GM21786 (cell line): ENCODE measurements at regions not wholly inside any gene's neighbourhood (a gene's known extent, or its start where the extent isn't known, plus 50 kb on each side); places are given as distances from the start of the nearest gene placed in this dataset.
"Not testable (repeated sequence)": the region's sequence is repeated elsewhere in the genome, so short reads cannot be mapped to it uniquely, and the experiment has no call there.

Experiments used
- ATAC-seq: cut with Tn5 transposase; IDR thresholded peaks from one replicate; pipeline ENCODE4 v1.9.1; 2021; ENCODE audit not compliant: unreplicated experiment

- no peak for ATAC-seq
These were observed 439.0 kb upstream of the ADAMTS9 start for GRCh38 chr3:65126527-65127410.

- ATAC-seq: not testable (repeated sequence)
These were observed 432.4 kb upstream of the ADAMTS9 start for GRCh38 chr3:65120156-65120555.

- ATAC-seq: no peak
These were observed 431.2 kb upstream of the ADAMTS9 start for GRCh38 chr3:65118912-65119499.

- no peak for ATAC-seq
These were observed 426.2 kb upstream of the ADAMTS9 start for GRCh38 chr3:65114041-65114440.

GRCh38 chr3:65112751-65113300 is 425.0 kb upstream of the ADAMTS9 start:
- no peak for ATAC-seq

GRCh38 chr3:65110661-65111060 is 422.9 kb upstream of the ADAMTS9 start:
- ATAC-seq: no peak

- ATAC-seq: no peak
These were observed 422.2 kb upstream of the ADAMTS9 start for GRCh38 chr3:65109966-65110500.

GRCh38 chr3:65107174-65107573 is 419.4 kb upstream of the ADAMTS9 start:
- ATAC-seq: no peak

GRCh38 chr3:65101450-65101849 is 413.6 kb upstream of the ADAMTS9 start:
- ATAC-seq: no peak

- ATAC-seq: no peak
These were observed 410.6 kb upstream of the ADAMTS9 start for GRCh38 chr3:65098400-65098799.

GRCh38 chr3:65096110-65096745 is 408.4 kb upstream of the ADAMTS9 start:
- ATAC-seq: no peak

GRCh38 chr3:65094723-65095122 is 406.9 kb upstream of the ADAMTS9 start:
- ATAC-seq: no peak

GRCh38 chr3:65093641-65094040 is 405.8 kb upstream of the ADAMTS9 start:
- no peak for ATAC-seq

- no peak for ATAC-seq
These were observed 403.8 kb upstream of the ADAMTS9 start for GRCh38 chr3:65091565-65091964.

GRCh38 chr3:65083240-65083639 is 395.4 kb upstream of the ADAMTS9 start:
- ATAC-seq: no peak

- ATAC-seq: no peak
These were observed 393.7 kb upstream of the ADAMTS9 start for GRCh38 chr3:65081536-65081935.

GRCh38 chr3:65080432-65080831 is 392.6 kb upstream of the ADAMTS9 start:
- ATAC-seq: no peak

GRCh38 chr3:65079560-65079959 is 391.8 kb upstream of the ADAMTS9 start:
- no peak for ATAC-seq

GRCh38 chr3:65078748-65079147 is 390.9 kb upstream of the ADAMTS9 start:
- no peak for ATAC-seq

- no peak for ATAC-seq
These were observed 389.3 kb upstream of the ADAMTS9 start for GRCh38 chr3:65077124-65077523.

GRCh38 chr3:65070968-65071367 is 383.2 kb upstream of the ADAMTS9 start:
- ATAC-seq: no peak
